Neural cell (in vitro differentiated cells): ENCODE measurements at regions not wholly inside any gene's neighbourhood (a gene's known extent, or its start where the extent isn't known, plus 50 kb on each side); places are given as distances from the start of the nearest gene placed in this dataset.

ENCODE experiments used
- CTCF ChIP-seq: fragments of 450-650 bp; IDR thresholded peaks from 2 replicates; pipeline ENCODE4 v1.5.1; 2014; ENCODE audit warnings: antibody characterized with exemption, mild to moderate bottlenecking, moderate library complexity; ENCODE audit not compliant: poor library complexity, severe bottlenecking
- EZH2 ChIP-seq: fragments of 200-600, 300-800 bp; shearing (Covaris generic), sonication (generic); IDR thresholded peaks from 2 replicates; pipeline ENCODE4 v1.6.1; 2014; ENCODE audit warnings: antibody characterized with exemption, low read length, borderline replicate concordance, mild to moderate bottlenecking; ENCODE audit not compliant: insufficient read depth, poor library complexity, severe bottlenecking
- MXI1 ChIP-seq: fragments of 450-650 bp; conservative IDR thresholded peaks from 2 replicates; pipeline ENCODE4 v1.6.1; 2014; ENCODE audit warnings: antibody characterized with exemption, mild to moderate bottlenecking; ENCODE audit not compliant: poor library complexity, severe bottlenecking
- POLR2AphosphoS5 ChIP-seq: IDR thresholded peaks from 2 replicates; pipeline ENCODE4 v1.6.1; 2012
- RAD21 ChIP-seq: fragments of 450-650 bp; conservative IDR thresholded peaks from 2 replicates; pipeline ENCODE4 v1.6.1; 2014; ENCODE audit warnings: antibody characterized with exemption, mild to moderate bottlenecking, moderate library complexity
- REST ChIP-seq: IDR thresholded peaks from 2 replicates; pipeline ENCODE4 v1.6.1; 2012; ENCODE audit warnings: borderline replicate concordance
- SMC3 ChIP-seq: fragments of 450-650 bp; conservative IDR thresholded peaks from 2 replicates; pipeline ENCODE4 v1.6.1; 2014; ENCODE audit warnings: antibody characterized with exemption, mild to moderate bottlenecking, moderate library complexity; ENCODE audit not compliant: poor library complexity
- TAF1 ChIP-seq: IDR thresholded peaks from 2 replicates; pipeline ENCODE4 v1.6.1; 2012; ENCODE audit warnings: low read depth

GRCh38 chr21:18759267-18759666, 355.7 kb upstream of the TMPRSS15 start:
- TF ChIP-seq POLR2AphosphoS5 (no peak), CTCF (no peak), REST (no peak), EZH2 (no peak), MXI1 (no peak), RAD21 (no peak), TAF1 (no peak), SMC3 (no peak)
